ENCODE measurements at regions not wholly inside any gene's neighbourhood (a gene's known extent, or its start where the extent isn't known, plus 50 kb on each side); places are given as distances from the start of the nearest gene placed in this dataset.

GRCh38 chr3:30245858-30246622 lies 360.4 kb upstream of the TGFBR2 start:
- Histone ChIP-seq H3K36me3 (no peaks in the 10 kb centered on the region), H3K4me3 (ENCODE audit: low read depth in 1 of 2, low read length in 1 of 2) (no peak overlapping the region), H3K9me3 (no peaks in the 10 kb centered on the region)

GRCh38 chr3:30248423-30248822 lies 358.0 kb upstream of the TGFBR2 start:
- no peak for TF ChIP-seq CTCF (IDR thresholded peaks at IDR 0.05)
- H3K36me3 ChIP-seq, result no peaks in the 10 kb centered on the region
- H3K4me3 ChIP-seq (ENCODE audit: low read depth in 1 of 2, low read length in 1 of 2), result no peak overlapping the region
- H3K4me1 ChIP-seq (ENCODE audit: control insufficient read depth in 1 of 2, insufficient read depth in 1 of 2, low read depth in 1 of 2, low read length in 1 of 2), result no peaks in the 10 kb centered on the region
- H3K27me3 ChIP-seq, result no peaks in the 10 kb centered on the region
- no peaks in the 10 kb centered on the region for H3K9me3 ChIP-seq
- H3K27ac ChIP-seq, result no peak overlapping the region

More at GRCh38 chr3:30245858-30246622, 360.4 kb upstream of the TGFBR2 start:
- H3K27me3 ChIP-seq, result no peaks in the 10 kb centered on the region
- H3K27ac ChIP-seq, result no peak overlapping the region
- no peaks in the 10 kb centered on the region for H3K4me1 ChIP-seq (ENCODE audit: control insufficient read depth in 1 of 2, insufficient read depth in 1 of 2, low read depth in 1 of 2, low read length in 1 of 2)
- TF ChIP-seq CTCF (IDR thresholded peaks at IDR 0.05), result no peak

GRCh38 chr3:30252474-30252873 lies 353.9 kb upstream of the TGFBR2 start:
- Histone ChIP-seq H3K36me3 (no peaks in the 10 kb centered on the region), H3K9me3 (no peaks in the 10 kb centered on the region), H3K4me3 (ENCODE audit: low read depth in 1 of 2, low read length in 1 of 2) (no peak overlapping the region), H3K27ac (no peak overlapping the region), H3K4me1 (ENCODE audit: control insufficient read depth in 1 of 2, insufficient read depth in 1 of 2, low read depth in 1 of 2, low read length in 1 of 2) (no peaks in the 10 kb centered on the region), H3K27me3 (no peaks in the 10 kb centered on the region)
- no peak for TF ChIP-seq CTCF (IDR thresholded peaks at IDR 0.05)

- TF ChIP-seq CTCF (IDR thresholded peaks at IDR 0.05), result no peak
- no peaks in the 10 kb centered on the region for H3K36me3 ChIP-seq
- no peak overlapping the region for H3K27ac ChIP-seq
- H3K9me3 ChIP-seq, result no peaks in the 10 kb centered on the region
- no peaks in the 10 kb centered on the region for H3K4me1 ChIP-seq (ENCODE audit: control insufficient read depth in 1 of 2, insufficient read depth in 1 of 2, low read depth in 1 of 2, low read length in 1 of 2)
- H3K27me3 ChIP-seq, result no peaks in the 10 kb centered on the region
- H3K4me3 ChIP-seq (ENCODE audit: low read depth in 1 of 2, low read length in 1 of 2), result no peak overlapping the region
Observed at GRCh38 chr3:30253832-30254231, 352.6 kb upstream of the TGFBR2 start.

GRCh38 chr3:30256474-30256873 lies 349.9 kb upstream of the TGFBR2 start:
- H3K9me3 ChIP-seq, result no peaks in the 10 kb centered on the region
- H3K36me3 ChIP-seq, result no peaks in the 10 kb centered on the region
- no peak overlapping the region for H3K27ac ChIP-seq
- no peak for TF ChIP-seq CTCF (IDR thresholded peaks at IDR 0.05)
- H3K4me3 ChIP-seq (ENCODE audit: low read depth in 1 of 2, low read length in 1 of 2), result no peak overlapping the region
- no peaks in the 10 kb centered on the region for H3K4me1 ChIP-seq (ENCODE audit: control insufficient read depth in 1 of 2, insufficient read depth in 1 of 2, low read depth in 1 of 2, low read length in 1 of 2)
- no peaks in the 10 kb centered on the region for H3K27me3 ChIP-seq
